MM.1S (cell line): ENCODE measurements at regions not wholly inside any gene's neighbourhood (a gene's known extent, or its start where the extent isn't known, plus 50 kb on each side); places are given as distances from the start of the nearest gene placed in this dataset.

ENCODE experiments used
- EZH2phosphoT487 ChIP-seq: fragments of 300-600 bp; sonication (generic); IDR thresholded peaks from 2 replicates; pipeline ENCODE4 v1.6.1; 2018; ENCODE audit warnings: antibody characterized with exemption, low read length
- TF ChIP-seq, protein P1 (sequence below): fragments of 300-600 bp; sonication (generic); IDR thresholded peaks from 2 replicates; pipeline ENCODE4 v1.5.1; 2016; ENCODE audit warnings: antibody characterized with exemption, low read length, mixed read lengths

DNA sequence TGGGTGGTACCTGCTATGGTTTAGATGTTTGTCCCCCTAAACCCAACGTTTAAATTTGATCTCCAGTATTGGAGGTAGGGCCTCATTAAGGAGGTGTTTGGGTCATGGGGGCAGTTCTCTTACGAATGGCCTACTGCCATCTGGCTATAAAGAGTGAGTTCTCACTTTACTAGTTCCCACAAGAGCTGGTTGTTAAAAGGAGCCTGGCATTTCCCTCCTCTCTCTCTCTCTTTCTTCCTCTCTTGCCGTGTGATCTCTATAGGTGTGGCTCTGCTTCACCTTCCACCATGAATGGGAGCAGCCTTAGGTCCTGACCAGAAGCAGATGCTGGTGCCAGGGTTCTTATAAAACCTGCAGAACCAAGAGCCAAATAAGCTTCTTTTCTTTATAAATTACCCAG, 193.2 kb upstream of the CDH6 start:
- no peak for TF ChIP-seq EZH2phosphoT487
- TF ChIP-seq, protein P1, sequence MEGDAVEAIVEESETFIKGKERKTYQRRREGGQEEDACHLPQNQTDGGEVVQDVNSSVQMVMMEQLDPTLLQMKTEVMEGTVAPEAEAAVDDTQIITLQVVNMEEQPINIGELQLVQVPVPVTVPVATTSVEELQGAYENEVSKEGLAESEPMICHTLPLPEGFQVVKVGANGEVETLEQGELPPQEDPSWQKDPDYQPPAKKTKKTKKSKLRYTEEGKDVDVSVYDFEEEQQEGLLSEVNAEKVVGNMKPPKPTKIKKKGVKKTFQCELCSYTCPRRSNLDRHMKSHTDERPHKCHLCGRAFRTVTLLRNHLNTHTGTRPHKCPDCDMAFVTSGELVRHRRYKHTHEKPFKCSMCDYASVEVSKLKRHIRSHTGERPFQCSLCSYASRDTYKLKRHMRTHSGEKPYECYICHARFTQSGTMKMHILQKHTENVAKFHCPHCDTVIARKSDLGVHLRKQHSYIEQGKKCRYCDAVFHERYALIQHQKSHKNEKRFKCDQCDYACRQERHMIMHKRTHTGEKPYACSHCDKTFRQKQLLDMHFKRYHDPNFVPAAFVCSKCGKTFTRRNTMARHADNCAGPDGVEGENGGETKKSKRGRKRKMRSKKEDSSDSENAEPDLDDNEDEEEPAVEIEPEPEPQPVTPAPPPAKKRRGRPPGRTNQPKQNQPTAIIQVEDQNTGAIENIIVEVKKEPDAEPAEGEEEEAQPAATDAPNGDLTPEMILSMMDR: no peak
